Muscle layer of duodenum (tissue), 2 donors: ENCODE measurements at regions not wholly inside any gene's neighbourhood (a gene's known extent, or its start where the extent isn't known, plus 50 kb on each side); places are given as distances from the start of the nearest gene placed in this dataset.

Source experiments
- H3K27ac ChIP-seq: one replicate; pipeline ENCODE4 v1.7.0; 2013; ENCODE audit warnings: mild to moderate bottlenecking, low read length
- H3K27me3 ChIP-seq: one replicate; pipeline ENCODE4 v1.7.0; 2013; ENCODE audit warnings: low read depth, mild to moderate bottlenecking, control low read depth, low read length
- H3K36me3 ChIP-seq, 2 donors: one replicate each; pipeline ENCODE4 v1.7.0; 2013; ENCODE audit warnings: low read length in 2 of 2, control low read depth in 1 of 2, mild to moderate bottlenecking in 1 of 2; ENCODE audit not compliant: insufficient read depth in 2 of 2, control insufficient read depth in 1 of 2
- H3K4me1 ChIP-seq, 2 donors: one replicate each; pipeline ENCODE4 v1.7.0; 2013; ENCODE audit warnings: low read length in 2 of 2, mild to moderate bottlenecking in 2 of 2, control low read depth in 1 of 2, moderate library complexity in 1 of 2; ENCODE audit not compliant: insufficient read depth in 2 of 2, control insufficient read depth in 1 of 2
- H3K4me3 ChIP-seq, 2 donors: one replicate each; pipeline ENCODE4 v1.7.0; 2013; ENCODE audit warnings: low read length in 2 of 2, low read depth in 1 of 2, mild to moderate bottlenecking in 1 of 2
- H3K9me3 ChIP-seq, 2 donors: one replicate each; pipeline ENCODE4 v1.7.0; 2013; ENCODE audit warnings: low read length in 2 of 2, control low read depth in 1 of 2, mild to moderate bottlenecking in 1 of 2; ENCODE audit not compliant: control insufficient read depth in 1 of 2
- donor health status: healthy.

- no peaks in the 10 kb centered on the region for H3K27me3 ChIP-seq
Observed at GRCh38 chr2:226680719-226681118, 118.9 kb downstream of the IRS1 start.

GRCh38 chr2:226679389-226680065 is 120.1 kb downstream of the IRS1 start:
- H3K4me3 ChIP-seq, result no peak overlapping the region
- H3K9me3 ChIP-seq, result no peaks in the 10 kb centered on the region
- no peaks in the 10 kb centered on the region for H3K4me1 ChIP-seq
- no peak overlapping the region for H3K27ac ChIP-seq
- H3K36me3 ChIP-seq, result no peaks in the 10 kb centered on the region
- no peaks in the 10 kb centered on the region for H3K27me3 ChIP-seq

More at GRCh38 chr2:226680719-226681118, 118.9 kb downstream of the IRS1 start:
- no peak overlapping the region for H3K27ac ChIP-seq
- no peak overlapping the region for H3K4me3 ChIP-seq
- H3K9me3 ChIP-seq, result no peaks in the 10 kb centered on the region
- no peaks in the 10 kb centered on the region for H3K4me1 ChIP-seq
- H3K36me3 ChIP-seq, result no peaks in the 10 kb centered on the region

DNA sequence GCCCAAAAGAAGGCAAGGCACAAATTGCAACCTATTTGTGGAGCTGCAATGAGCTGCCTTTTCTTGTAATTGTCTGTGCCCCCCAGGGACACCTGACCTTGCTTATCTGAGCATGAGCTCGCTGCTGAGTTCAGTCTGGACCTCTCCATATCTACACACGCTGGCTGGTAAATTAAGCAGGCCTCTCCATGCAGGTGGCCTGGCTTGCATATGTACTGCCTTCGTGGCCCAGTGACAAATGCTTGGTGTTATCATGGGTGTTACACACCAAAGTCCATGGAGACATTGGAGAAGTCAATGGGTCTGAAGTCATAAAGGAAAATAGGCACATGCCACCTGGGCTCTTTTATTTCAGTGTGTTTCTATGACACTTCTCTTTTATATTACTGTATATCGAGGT is 121.2 kb downstream of the IRS1 start:
- no peak overlapping the region for H3K4me3 ChIP-seq
- H3K27ac ChIP-seq, result no peak overlapping the region
- no peaks in the 10 kb centered on the region for H3K27me3 ChIP-seq
- H3K4me1 ChIP-seq, result peaks cover 0 to 1% of the 10 kb centered on the region in 2 donors
- no peaks in the 10 kb centered on the region for H3K36me3 ChIP-seq
- no peaks in the 10 kb centered on the region for H3K9me3 ChIP-seq

DNA sequence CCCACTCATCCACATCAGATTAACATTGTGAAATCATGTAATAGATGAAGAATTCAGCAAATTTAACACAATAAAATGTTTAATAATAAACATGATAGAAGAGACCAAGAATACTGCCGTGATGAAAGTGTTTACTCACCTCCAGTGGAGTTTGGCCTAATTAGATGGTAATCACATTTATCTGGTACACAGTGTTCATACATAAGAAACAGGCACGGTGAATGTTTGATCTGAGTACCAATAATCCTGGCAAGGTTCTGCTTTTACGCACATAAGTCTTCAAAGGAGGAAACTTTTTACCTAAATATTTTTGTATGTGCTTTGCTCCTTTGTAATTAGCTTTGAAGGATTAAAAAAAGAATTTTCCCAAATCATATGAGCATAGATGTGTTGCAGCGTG is 122.5 kb downstream of the IRS1 start:
- Histone ChIP-seq H3K4me3 (no peak overlapping the region), H3K9me3 (no peaks in the 10 kb centered on the region), H3K4me1 (peaks cover 0 to 4% of the 10 kb centered on the region in 2 donors), H3K27ac (no peak overlapping the region), H3K36me3 (no peaks in the 10 kb centered on the region), H3K27me3 (no peaks in the 10 kb centered on the region)

- no peak overlapping the region for H3K4me3 ChIP-seq
- H3K4me1 ChIP-seq, result peaks cover 0 to 4% of the 10 kb centered on the region in 2 donors
- H3K9me3 ChIP-seq, result no peaks in the 10 kb centered on the region
- H3K27me3 ChIP-seq, result no peaks in the 10 kb centered on the region
- H3K27ac ChIP-seq, result no peak overlapping the region
- H3K36me3 ChIP-seq, result no peaks in the 10 kb centered on the region
Observed at GRCh38 chr2:226676618-226677017, 123.0 kb downstream of the IRS1 start.

DNA sequence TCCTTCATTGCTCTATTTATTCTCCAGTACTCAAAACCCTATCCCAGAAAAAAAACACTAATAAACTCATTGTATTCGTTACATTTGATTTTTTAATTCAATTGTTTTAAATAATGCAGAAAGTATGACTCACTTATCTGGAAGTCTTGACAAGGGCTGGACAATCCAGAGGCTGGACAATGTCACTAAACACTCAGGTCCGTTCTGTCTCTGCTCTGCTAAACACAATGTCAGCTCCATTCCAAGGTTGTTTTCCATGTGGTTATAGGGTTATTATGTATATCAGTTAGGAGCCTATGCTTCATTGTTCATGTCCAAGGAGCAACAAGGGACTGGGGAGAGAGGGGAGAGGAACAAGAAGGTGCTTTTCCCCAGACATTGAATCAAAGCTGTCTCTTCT is 125.5 kb downstream of the IRS1 start:
- no peak overlapping the region for H3K27ac ChIP-seq
- no peaks in the 10 kb centered on the region for H3K36me3 ChIP-seq
- no peak overlapping the region for H3K4me3 ChIP-seq
- H3K9me3 ChIP-seq, result no peaks in the 10 kb centered on the region
- H3K4me1 ChIP-seq, result peaks cover 0 to 4% of the 10 kb centered on the region in 2 donors
- H3K27me3 ChIP-seq, result no peaks in the 10 kb centered on the region

- no peaks in the 10 kb centered on the region for H3K36me3 ChIP-seq
- no peak overlapping the region for H3K4me3 ChIP-seq
- H3K27ac ChIP-seq, result no peak overlapping the region
- no peaks in the 10 kb centered on the region for H3K9me3 ChIP-seq
- peaks cover 0 to 4% of the 10 kb centered on the region in 2 donors for H3K4me1 ChIP-seq
- no peaks in the 10 kb centered on the region for H3K27me3 ChIP-seq
Observed at GRCh38 chr2:226673314-226673723, 126.3 kb downstream of the IRS1 start.

GRCh38 chr2:226671141-226671676 is 128.4 kb downstream of the IRS1 start:
- Histone ChIP-seq H3K4me3 (no peak overlapping the region), H3K9me3 (no peaks in the 10 kb centered on the region), H3K27ac (no peak overlapping the region), H3K36me3 (no peaks in the 10 kb centered on the region), H3K4me1 (peaks cover 0 to 4% of the 10 kb centered on the region in 2 donors), H3K27me3 (no peaks in the 10 kb centered on the region)

DNA sequence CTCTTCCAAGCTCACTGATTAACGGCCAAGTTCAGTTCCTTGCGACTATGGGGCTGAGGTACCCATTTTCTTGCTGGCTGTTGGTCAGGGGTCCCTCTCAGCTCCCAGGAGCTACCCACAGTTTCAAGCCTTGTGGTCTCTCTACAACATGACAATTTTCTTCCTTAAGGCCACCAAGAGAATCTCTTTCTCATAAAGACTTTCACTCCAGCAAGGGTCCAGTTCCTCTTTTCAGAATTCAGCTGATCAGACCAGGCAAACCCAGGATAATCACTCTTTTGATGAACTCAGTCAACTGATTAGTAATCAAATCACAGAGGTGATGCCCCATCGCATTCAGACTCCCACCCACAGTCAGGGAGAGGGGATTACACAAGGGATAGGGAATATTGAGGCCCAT is 129.7 kb downstream of the IRS1 start:
- Histone ChIP-seq H3K4me1 (peaks cover 0 to 4% of the 10 kb centered on the region in 2 donors), H3K27me3 (no peaks in the 10 kb centered on the region), H3K36me3 (no peaks in the 10 kb centered on the region), H3K27ac (no peak overlapping the region), H3K4me3 (no peak overlapping the region), H3K9me3 (no peaks in the 10 kb centered on the region)

- no peaks in the 10 kb centered on the region for H3K27me3 ChIP-seq
- no peaks in the 10 kb centered on the region for H3K9me3 ChIP-seq
- H3K4me1 ChIP-seq, result peaks cover 0 to 4% of the 10 kb centered on the region in 2 donors
- no peaks in the 10 kb centered on the region for H3K36me3 ChIP-seq
- no peak overlapping the region for H3K4me3 ChIP-seq
- no peak overlapping the region for H3K27ac ChIP-seq
Observed at GRCh38 chr2:226669249-226669648, 130.4 kb downstream of the IRS1 start.

- Histone ChIP-seq H3K36me3 (no peaks in the 10 kb centered on the region), H3K27me3 (no peaks in the 10 kb centered on the region), H3K4me1 (no peaks in the 10 kb centered on the region), H3K9me3 (no peaks in the 10 kb centered on the region), H3K27ac (no peak overlapping the region), H3K4me3 (no peak overlapping the region)
Observed at GRCh38 chr2:226667736-226668135, 131.9 kb downstream of the IRS1 start.
